SK-N-SH (cell line): ENCODE measurements at regions not wholly inside any gene's neighbourhood (a gene's known extent, or its start where the extent isn't known, plus 50 kb on each side); places are given as distances from the start of the nearest gene placed in this dataset.

Source experiments
- CTCF ChIA-PET: fragments of 300-600, 350-600 bp; formaldehyde crosslinking; extraction: SDS; loops from one replicate; lab custom pipeline; 2021; lab: Yijun Ruan, JAX
- POLR2A ChIA-PET: fragments of 350-600 bp; sonication (Branson Sonifier 250); formaldehyde crosslinking; extraction: SDS; loops from one replicate; lab custom pipeline; 2020; ENCODE audit warnings: antibody characterized with exemption, inconsistent platforms; lab: Yijun Ruan, JAX
- DNase-seq: peaks from one replicate; pipeline ENCODE4 v3.0.0; 2012
- H2AFZ ChIP-seq: fragments of 200-600 bp; sonication (generic); 2 replicates; pipeline ENCODE4 v1.8.1; 2016; ENCODE audit warnings: antibody characterized with exemption, mild to moderate bottlenecking, low read depth
- H3F3A ChIP-seq: fragments of 200-600 bp; sonication (generic); replicated peaks from 2 replicates; pipeline ENCODE3; 2016; ENCODE audit warnings: antibody characterized with exemption, mild to moderate bottlenecking; ENCODE audit not compliant: insufficient read depth
- H3K27ac ChIP-seq, 2 experiments: fragments of 200-500 bp in 1 of 2; fragments of 200-600 bp in 1 of 2; sonication (Bioruptor generic) in 1 of 2; sonication (generic), shearing (Covaris generic) in 1 of 2; 2 replicates each; pipeline versions ENCODE4 v1.5.1 to v1.6.1; 2014 to 2016; ENCODE audit warnings: low read depth in 2 of 2, inconsistent platforms in 1 of 2, low read length in 1 of 2, mild to moderate bottlenecking in 1 of 2, mixed read lengths in 1 of 2
- H3K27me3 ChIP-seq: fragments of 200-600 bp; sonication (generic), shearing (Covaris generic); 2 replicates; pipeline ENCODE4 v1.6.1; 2016; ENCODE audit warnings: mixed run types; ENCODE audit not compliant: insufficient read depth
- H3K36me3 ChIP-seq, 2 experiments: fragments of 200-500 bp in 1 of 2; fragments of 200-600 bp in 1 of 2; sonication (Bioruptor generic) in 1 of 2; sonication (generic) in 1 of 2; replicated peaks in 1 of 2; 2 replicates each; pipeline versions ENCODE3 to v1.5.1; 2014 to 2016; ENCODE audit warnings: low read length in 1 of 2, mild to moderate bottlenecking in 1 of 2; ENCODE audit not compliant: insufficient read depth in 2 of 2, control insufficient read depth in 1 of 2
- H3K4me1 ChIP-seq, 2 experiments: fragments of 200-500 bp in 1 of 2; fragments of 200-600 bp in 1 of 2; sonication (Bioruptor generic) in 1 of 2; sonication (generic), shearing (Covaris generic) in 1 of 2; 2 replicates each; pipeline versions ENCODE4 v1.5.1 to v1.6.1; 2014 to 2016; ENCODE audit warnings: low read depth in 1 of 2, low read length in 1 of 2, mixed run types in 1 of 2; ENCODE audit not compliant: insufficient read depth in 2 of 2, control insufficient read depth in 1 of 2
- H3K4me2 ChIP-seq: fragments of 200-600 bp; sonication (generic), shearing (Covaris generic); 2 replicates; pipeline ENCODE4 v1.6.1; 2017; ENCODE audit warnings: mixed run types
- H3K4me3 ChIP-seq, 2 experiments: fragments of 200-500 bp in 1 of 2; fragments of 200-600 bp in 1 of 2; sonication (Bioruptor generic) in 1 of 2; sonication (generic), shearing (Covaris generic) in 1 of 2; 2 replicates each; pipeline versions ENCODE4 v1.5.1 to v1.8.1; 2014 to 2016; ENCODE audit warnings: low read depth in 2 of 2, inconsistent platforms in 1 of 2, low read length in 1 of 2, mild to moderate bottlenecking in 1 of 2, mixed read lengths in 1 of 2, moderate library complexity in 1 of 2
- H3K79me2 ChIP-seq: fragments of 200-600 bp; sonication (generic); 2 replicates; pipeline ENCODE4 v1.8.1; 2017; ENCODE audit warnings: mild to moderate bottlenecking; ENCODE audit not compliant: insufficient read depth
- H3K9ac ChIP-seq: fragments of 200-600 bp; sonication (generic); 2 replicates; pipeline ENCODE4 v1.6.1; 2017; ENCODE audit warnings: mixed run types
- H3K9me2 ChIP-seq: fragments of 200-600 bp; sonication (generic); 2 replicates; pipeline ENCODE4 v1.6.1; 2017; ENCODE audit warnings: mixed run types
- H3K9me3 ChIP-seq: fragments of 200-600 bp; sonication (generic); 2 replicates; pipeline ENCODE4 v1.6.1; 2017; ENCODE audit warnings: mixed run types, mild to moderate bottlenecking, moderate library complexity
- H4K20me1 ChIP-seq: fragments of 200-600 bp; sonication (generic); 2 replicates; pipeline ENCODE4 v1.6.1; 2017; ENCODE audit warnings: mild to moderate bottlenecking, mixed run types; ENCODE audit not compliant: insufficient read depth
- EZH2phosphoT487 ChIP-seq: fragments of 200-600 bp; sonication (generic); IDR thresholded peaks from 2 replicates; pipeline ENCODE4 v1.6.1; 2017; ENCODE audit warnings: low read depth, mixed run types, mild to moderate bottlenecking, antibody characterized with exemption, moderate library complexity, borderline replicate concordance
- FOSL2 ChIP-seq: IDR thresholded peaks from 2 replicates; pipeline ENCODE4 v1.4.0; 2012; ENCODE audit warnings: low read depth, mild to moderate bottlenecking, moderate library complexity, borderline replicate concordance
- FOXM1 ChIP-seq: IDR thresholded peaks from 2 replicates; pipeline ENCODE4 v1.4.0; 2012; ENCODE audit warnings: low read depth, mild to moderate bottlenecking
- MAX ChIP-seq: IDR thresholded peaks from 2 replicates; pipeline ENCODE4 v1.4.0; 2012; ENCODE audit warnings: low read depth
- MXI1 ChIP-seq: IDR thresholded peaks from 2 replicates; pipeline ENCODE4 v1.6.1; 2012; ENCODE audit warnings: mild to moderate bottlenecking, low read depth, low read length, improper control_type of control experiment
- NFIC ChIP-seq: IDR thresholded peaks from 2 replicates; pipeline ENCODE4 v1.4.0; 2012; ENCODE audit warnings: borderline replicate concordance
- NRF1 ChIP-seq: IDR thresholded peaks from 2 replicates; pipeline ENCODE4 v1.6.1; 2012; ENCODE audit warnings: low read depth, mild to moderate bottlenecking, low read length
- POLR2AphosphoS5 ChIP-seq: IDR thresholded peaks from 2 replicates; pipeline ENCODE4 v1.6.1; 2012; ENCODE audit warnings: low read depth, low read length
- RCOR1 ChIP-seq: fragments of 150-350 bp; IDR thresholded peaks from 2 replicates; pipeline ENCODE4 v1.6.1; 2017; ENCODE audit warnings: antibody characterized with exemption, low read length
- REST ChIP-seq: IDR thresholded peaks from 2 replicates; pipeline ENCODE4 v1.6.1; 2012; ENCODE audit warnings: mild to moderate bottlenecking, low read depth, low read length, moderate library complexity
- RFX5 ChIP-seq: IDR thresholded peaks from 2 replicates; pipeline ENCODE4 v1.6.1; 2012; ENCODE audit warnings: mild to moderate bottlenecking, improper control_type of control experiment, low read length
- TCF12 ChIP-seq: IDR thresholded peaks from 2 replicates; pipeline ENCODE4 v1.4.0; 2012
- USF1 ChIP-seq: IDR thresholded peaks from 2 replicates; pipeline ENCODE4 v1.4.0; 2012; ENCODE audit warnings: low read depth, borderline replicate concordance
- YY1 ChIP-seq: IDR thresholded peaks from 2 replicates; pipeline ENCODE4 v1.4.0; 2012; ENCODE audit warnings: low read depth, mild to moderate bottlenecking
- WGBS: methylation state at CpG from one replicate; pipeline ENCODE4 v1.1.6; 2017; ENCODE audit warnings: low lambda C conversion rate; 5-methylcytosine and 5-hydroxymethylcytosine counted together

GRCh38 chr9:103658156-103658555, 436.0 kb upstream of the SMC2 start:
- Histone ChIP-seq H3K4me3 (no peak overlapping the region), H3K9me2 (no peaks in the 10 kb centered on the region), H3K9ac (no peak overlapping the region), H3K4me2 (no peak overlapping the region), H3F3A (no peaks in the 10 kb centered on the region), H3K79me2 (no peaks in the 10 kb centered on the region), H3K27ac (no peak overlapping the region), H2AFZ (no peak overlapping the region), H3K27me3 (no peaks in the 10 kb centered on the region), H3K4me1 (no peaks in the 10 kb centered on the region; a peak in 1 of 4 replicates), H3K9me3 (no peaks in the 10 kb centered on the region), H3K36me3 (no peaks in the 10 kb centered on the region), H4K20me1 (no peaks in the 10 kb centered on the region)
- ChIA-PET POLR2A (no interaction called here), CTCF (interaction anchor here (1.1 kb wide), 1 partner anchor 35 kb away, joined by 3 read pairs; no protein-coding TSS in a partner anchor)
- WGBS: 34% methylated on average over 5 of the region's 5 CpGs
- TF ChIP-seq YY1 (no peak), TCF12 (no peak), MAX (no peak), MXI1 (no peak), REST (no peak), RCOR1 (no peak)
- DNase-seq: no peak

GRCh38 chr9:103660830-103661229, 433.3 kb upstream of the SMC2 start:
- H3K9me2 ChIP-seq: no peaks in the 10 kb centered on the region
- no peaks in the 10 kb centered on the region for H3K4me1 ChIP-seq
- H3K9me3 ChIP-seq: no peaks in the 10 kb centered on the region
- POLR2A ChIA-PET: interaction anchor here (0.7 kb wide), 1 partner anchor 83 kb away, joined by 3 read pairs; no protein-coding TSS in a partner anchor
- H2AFZ ChIP-seq: no peak overlapping the region
- no peak for DNase-seq
- no peaks in the 10 kb centered on the region for H3F3A ChIP-seq
- H3K4me2 ChIP-seq: no peak overlapping the region
- no peak overlapping the region for H3K4me3 ChIP-seq
- no peaks in the 10 kb centered on the region for H4K20me1 ChIP-seq
- no peaks in the 10 kb centered on the region for H3K27me3 ChIP-seq
- H3K9ac ChIP-seq: no peak overlapping the region
- WGBS: 47% methylated on average over 6 of the region's 6 CpGs
- TF ChIP-seq MXI1: no peak
- no peak for TF ChIP-seq RFX5
- no peak for TF ChIP-seq POLR2AphosphoS5
- no peaks in the 10 kb centered on the region for H3K36me3 ChIP-seq
- CTCF ChIA-PET: no interaction called here
- H3K79me2 ChIP-seq: no peaks in the 10 kb centered on the region
- H3K27ac ChIP-seq: no peak overlapping the region

GRCh38 chr9:103661663-103662062, 432.4 kb upstream of the SMC2 start:
- ChIA-PET CTCF (no interaction called here), POLR2A (no interaction called here)
- no peak overlapping the region for H2AFZ ChIP-seq
- H3K79me2 ChIP-seq: no peaks in the 10 kb centered on the region
- no peaks in the 10 kb centered on the region for H3K36me3 ChIP-seq
- TF ChIP-seq NFIC (no peak), FOSL2 (no peak), MAX (no peak), RFX5 (no peak), EZH2phosphoT487 (no peak), NRF1 (no peak), MXI1 (no peak), USF1 (no peak), FOXM1 (no peak)
- DNase-seq: no peak
- no peaks in the 10 kb centered on the region for H3K27me3 ChIP-seq
- H3K4me3 ChIP-seq: no peak overlapping the region
- no peaks in the 10 kb centered on the region for H3K9me2 ChIP-seq
- H3K4me2 ChIP-seq: no peak overlapping the region
- H3K27ac ChIP-seq: no peak overlapping the region
- H4K20me1 ChIP-seq: no peaks in the 10 kb centered on the region
- no peaks in the 10 kb centered on the region for H3K4me1 ChIP-seq
- WGBS: 4% methylated on average over 2 of the region's 2 CpGs
- H3K9ac ChIP-seq: no peak overlapping the region
- no peaks in the 10 kb centered on the region for H3F3A ChIP-seq
- H3K9me3 ChIP-seq: no peaks in the 10 kb centered on the region
